ENCODE measurements at regions not wholly inside any gene's neighbourhood (a gene's known extent, or its start where the extent isn't known, plus 50 kb on each side); places are given as distances from the start of the nearest gene placed in this dataset.

GRCh38 chr14:96630281-96630680 is 128.1 kb downstream of the PAPOLA start:
- BruUV-seq (replicated peaks), result no TSS peak
- Histone ChIP-seq H4K20me1 (replicated peaks; ENCODE audit: control insufficient read depth, extremely low read depth, insufficient read depth, low read length) (no peaks in the 10 kb centered on the region), H3K27me3 (ENCODE audit: control insufficient read depth in 2 of 2, insufficient read depth in 2 of 2, low read length in 2 of 2) (no peaks in the 10 kb centered on the region), H3K9me3 (replicated peaks; ENCODE audit: control insufficient read depth, insufficient read depth, low read length) (no peaks in the 10 kb centered on the region), H3K36me3 (ENCODE audit: control insufficient read depth in 2 of 2, extremely low read depth in 1 of 2, insufficient read depth in 2 of 2, low read length in 2 of 2) (no peaks in the 10 kb centered on the region), H3K4me3 (replicated peaks in 1 of 3; ENCODE audit: insufficient read depth in 1 of 3, low read depth in 1 of 3, low read length in 3 of 3) (no peak overlapping the region), H3K4me2 (ENCODE audit: insufficient read depth, low read length) (no peak overlapping the region), H3K27ac (ENCODE audit: insufficient read depth, low read depth, low read length) (no peak overlapping the region), H2AFZ (ENCODE audit: low read depth, low read length) (no peak overlapping the region), H3K9ac (replicated peaks; ENCODE audit: extremely low read depth, insufficient read depth, low read length) (no peak overlapping the region), H3K79me2 (ENCODE audit: control insufficient read depth, insufficient read depth, low read length) (no peaks in the 10 kb centered on the region), H3K4me1 (ENCODE audit: control insufficient read depth, extremely low read depth, insufficient read depth, low read length) (no peaks in the 10 kb centered on the region), H3K9me1 (replicated peaks; ENCODE audit: control insufficient read depth, extremely low read depth, insufficient read depth, low read length) (no peaks in the 10 kb centered on the region)
- TF ChIP-seq CTCF (IDR thresholded peaks at IDR 0.05; ENCODE audit: extremely low read depth in 1 of 2, insufficient read depth in 1 of 2, low read depth in 1 of 2, low read length in 2 of 2) (no peak), POLR2A (IDR thresholded peaks at IDR 0.05; ENCODE audit: low read depth, low read length) (no peak), GATA2 (IDR thresholded peaks at IDR 0.05; ENCODE audit: insufficient read depth, insufficient read length, low read depth, low read length) (no peak), FOS (IDR thresholded peaks at IDR 0.05; ENCODE audit: borderline replicate concordance, insufficient read depth, low read length) (no peak), JUN (IDR thresholded peaks at IDR 0.05; ENCODE audit: borderline replicate concordance, insufficient read depth, insufficient read length, low read depth) (no peak), POLR2AphosphoS5 (IDR thresholded peaks at IDR 0.05; ENCODE audit: insufficient read depth, low read depth, low read length) (no peak), EZH2 (IDR thresholded peaks at IDR 0.05; ENCODE audit: borderline replicate concordance, low read depth, low read length, severe bottlenecking) (no peak), MYC (IDR thresholded peaks at IDR 0.05; ENCODE audit: low read depth, low read length) (no peak)
- TF ChIP-seq, protein P1, sequence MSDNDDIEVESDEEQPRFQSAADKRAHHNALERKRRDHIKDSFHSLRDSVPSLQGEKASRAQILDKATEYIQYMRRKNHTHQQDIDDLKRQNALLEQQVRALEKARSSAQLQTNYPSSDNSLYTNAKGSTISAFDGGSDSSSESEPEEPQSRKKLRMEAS (IDR thresholded peaks at IDR 0.05; ENCODE audit: insufficient read depth, insufficient read length), result no peak
- DNase-seq (ENCODE audit: low read depth, low spot score) (no peak), FAIRE-seq (no peak)
- dilution Hi-C loops (cut with MboI; ENCODE audit: extremely low pct_ligation_motif_present, low sequenced_read_pairs), result no loop called here
- intact Hi-C loops (cut with micrococcal nuclease), result no loop called here
- POLR2A ChIA-PET, result no interaction called here
- CTCF ChIA-PET, result no interaction called here

Data from endothelial cell of umbilical vein (primary cell).